ENCODE measurements at regions not wholly inside any gene's neighbourhood (a gene's known extent, or its start where the extent isn't known, plus 50 kb on each side); places are given as distances from the start of the nearest gene placed in this dataset.

- TF ChIP-seq CTCF (IDR thresholded peaks at IDR 0.05; ENCODE audit: extremely low read depth, missing control alignments): no peak
- no peak for DNase-seq (ENCODE audit: low spot score)
Observed at GRCh38 chr9:75653750-75654149, 236.7 kb upstream of the PCSK5 start.

GRCh38 chr9:75657015-75657414, 233.5 kb upstream of the PCSK5 start:
- no peak for TF ChIP-seq CTCF (IDR thresholded peaks at IDR 0.05; ENCODE audit: extremely low read depth, missing control alignments)
- no peak for DNase-seq (ENCODE audit: low spot score)

GRCh38 chr9:75658301-75658905, 232.1 kb upstream of the PCSK5 start:
- DNase-seq (ENCODE audit: low spot score): no peak
- TF ChIP-seq CTCF (IDR thresholded peaks at IDR 0.05; ENCODE audit: extremely low read depth, missing control alignments): no peak

- no peak for TF ChIP-seq CTCF (IDR thresholded peaks at IDR 0.05; ENCODE audit: extremely low read depth, missing control alignments)
- DNase-seq (ENCODE audit: low spot score): no peak
Observed at GRCh38 chr9:75664597-75664996, 225.9 kb upstream of the PCSK5 start.

- DNase-seq (ENCODE audit: low spot score): no peak
- TF ChIP-seq CTCF (IDR thresholded peaks at IDR 0.05; ENCODE audit: extremely low read depth, missing control alignments): no peak
Observed at GRCh38 chr9:75666856-75667554, 223.5 kb upstream of the PCSK5 start.

GRCh38 chr9:75669721-75670120, 220.8 kb upstream of the PCSK5 start:
- DNase-seq (ENCODE audit: low spot score): no peak
- no peak for TF ChIP-seq CTCF (IDR thresholded peaks at IDR 0.05; ENCODE audit: extremely low read depth, missing control alignments)

- no peak for TF ChIP-seq CTCF (IDR thresholded peaks at IDR 0.05; ENCODE audit: extremely low read depth, missing control alignments)
- no peak for DNase-seq (ENCODE audit: low spot score)
Observed at GRCh38 chr9:75671354-75671753, 219.1 kb upstream of the PCSK5 start.

Data from GM20000 (cell line).